Astrocyte (in vitro differentiated cells and primary cell): ENCODE measurements at regions not wholly inside any gene's neighbourhood (a gene's known extent, or its start where the extent isn't known, plus 50 kb on each side); places are given as distances from the start of the nearest gene placed in this dataset.

ENCODE experiments used
- DNase-seq: peaks from one replicate; pipeline ENCODE4 v3.0.0-alpha.2; 2010; ENCODE audit warnings: low read depth
- FAIRE-seq: peaks from 2 replicates; lab custom pipeline; 2011; peaks lifted over from hg19 to GRCh38; lab: Jason Lieb, UNC
- H2AFZ ChIP-seq: 2 replicates; pipeline ENCODE4 v1.6.0; 2012; ENCODE audit warnings: low read depth, low read length, inconsistent platforms
- H3K27ac ChIP-seq: 2 replicates; pipeline ENCODE4 v1.5.1; 2011; ENCODE audit warnings: low read depth, low read length, inconsistent platforms
- H3K27me3 ChIP-seq: 2 replicates; pipeline ENCODE4 v1.6.0; 2011; ENCODE audit warnings: low read length, inconsistent platforms; ENCODE audit not compliant: insufficient read depth
- H3K36me3 ChIP-seq: 2 replicates; pipeline ENCODE4 v1.5.1; 2011; ENCODE audit warnings: low read length, inconsistent platforms; ENCODE audit not compliant: insufficient read depth
- H3K4me1 ChIP-seq: 2 replicates; pipeline ENCODE4 v1.5.1; 2011; ENCODE audit warnings: low read length, inconsistent platforms; ENCODE audit not compliant: insufficient read depth
- H3K4me2 ChIP-seq: 2 replicates; pipeline ENCODE4 v1.6.0; 2012; ENCODE audit warnings: low read length, inconsistent platforms
- H3K4me3 ChIP-seq: 2 replicates; pipeline ENCODE4 v1.5.1; 2011; ENCODE audit warnings: low read depth, mild to moderate bottlenecking, low read length, inconsistent platforms; ENCODE audit not compliant: insufficient read depth
- H3K79me2 ChIP-seq: 2 replicates; pipeline ENCODE4 v1.6.0; 2012; ENCODE audit warnings: mild to moderate bottlenecking, low read length, inconsistent platforms; ENCODE audit not compliant: insufficient read depth
- H3K9ac ChIP-seq: 2 replicates; pipeline ENCODE4 v1.6.0; 2012; ENCODE audit warnings: mild to moderate bottlenecking, low read length, inconsistent platforms
- H3K9me3 ChIP-seq: 2 replicates; pipeline ENCODE4 v1.5.1; 2012; ENCODE audit warnings: low read depth, mild to moderate bottlenecking, low read length, inconsistent platforms; ENCODE audit not compliant: insufficient read depth
- H4K20me1 ChIP-seq: 2 replicates; pipeline ENCODE4 v1.6.0; 2012; ENCODE audit warnings: low read length, inconsistent platforms; ENCODE audit not compliant: insufficient read depth
- H3K27ac Mint-ChIP-seq: one replicate; pipeline ENCODE4 v1.8.0; 2021; ENCODE audit warnings: mild to moderate bottlenecking, mixed read lengths; ENCODE audit not compliant: unreplicated experiment
- H3K27me3 Mint-ChIP-seq: one replicate; pipeline ENCODE4 v1.8.0; 2021; ENCODE audit warnings: low read depth, mixed read lengths; ENCODE audit not compliant: unreplicated experiment
- H3K36me3 Mint-ChIP-seq: one replicate; pipeline ENCODE4 v1.8.0; 2021; ENCODE audit warnings: low read depth, mixed read lengths; ENCODE audit not compliant: unreplicated experiment
- H3K4me1 Mint-ChIP-seq: one replicate; pipeline ENCODE4 v1.8.0; 2021; ENCODE audit warnings: low read depth, mixed read lengths; ENCODE audit not compliant: unreplicated experiment
- H3K4me3 Mint-ChIP-seq: one replicate; pipeline ENCODE4 v1.8.0; 2021; ENCODE audit warnings: mild to moderate bottlenecking, moderate library complexity, mixed read lengths; ENCODE audit not compliant: unreplicated experiment
- H3K9me3 Mint-ChIP-seq: one replicate; pipeline ENCODE4 v1.8.0; 2021; ENCODE audit warnings: mild to moderate bottlenecking, mixed read lengths; ENCODE audit not compliant: unreplicated experiment
- CTCF ChIP-seq: IDR thresholded peaks from 2 replicates; pipeline ENCODE4 v1.5.1; 2011; ENCODE audit warnings: low read depth, mild to moderate bottlenecking, inconsistent platforms, low read length, moderate library complexity; ENCODE audit not compliant: insufficient read depth
- EZH2 ChIP-seq: IDR thresholded peaks from 2 replicates; pipeline ENCODE4 v1.6.1; 2012; ENCODE audit warnings: mild to moderate bottlenecking, low read length, inconsistent platforms; ENCODE audit not compliant: insufficient read depth

DNA sequence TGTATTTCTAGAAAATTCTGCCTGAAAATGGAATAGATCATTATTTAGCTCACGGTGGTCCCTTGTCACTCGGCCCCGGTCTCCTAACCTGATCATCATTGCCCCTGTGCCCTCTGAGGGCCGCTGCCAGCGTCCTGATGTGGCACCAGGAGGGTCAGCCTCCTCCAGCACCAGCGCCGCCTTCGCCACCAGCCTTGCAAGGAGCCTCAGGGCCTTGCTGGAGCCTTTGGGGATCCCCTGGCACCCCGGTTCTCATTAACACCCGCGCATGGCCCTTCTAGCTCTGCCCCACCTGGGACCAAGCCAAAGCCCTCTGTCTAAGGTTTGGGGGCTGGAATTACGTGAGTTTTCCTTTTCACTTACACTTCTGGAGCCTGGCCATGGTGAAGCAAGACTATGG is 282.5 kb upstream of the ADARB2 start:
- no peak overlapping the region for H3K9ac ChIP-seq
- H3K9me3 Mint-ChIP-seq, result no peaks in the 10 kb centered on the region
- no peak for TF ChIP-seq CTCF
- TF ChIP-seq EZH2, result no peak
- no peaks in the 10 kb centered on the region for H4K20me1 ChIP-seq
- FAIRE-seq (no peak), DNase-seq (no peak)
- peaks cover 7% of the 10 kb centered on the region for H3K27me3 Mint-ChIP-seq
- no peak overlapping the region for H3K27ac ChIP-seq
- H3K36me3 Mint-ChIP-seq, result no peaks in the 10 kb centered on the region
- H3K79me2 ChIP-seq, result no peaks in the 10 kb centered on the region
- no peak overlapping the region for H3K4me2 ChIP-seq
- H2AFZ ChIP-seq, result no peak overlapping the region
- no peaks in the 10 kb centered on the region for H3K27me3 ChIP-seq
- peaks cover 2% of the 10 kb centered on the region for H3K4me1 Mint-ChIP-seq
- no peak overlapping the region for H3K27ac Mint-ChIP-seq
- H3K4me3 Mint-ChIP-seq, result no peak overlapping the region
- peaks cover 11% of the 10 kb centered on the region for H3K9me3 ChIP-seq
- no peaks in the 10 kb centered on the region for H3K36me3 ChIP-seq
- no peak overlapping the region for H3K4me3 ChIP-seq
- no peaks in the 10 kb centered on the region for H3K4me1 ChIP-seq

DNA sequence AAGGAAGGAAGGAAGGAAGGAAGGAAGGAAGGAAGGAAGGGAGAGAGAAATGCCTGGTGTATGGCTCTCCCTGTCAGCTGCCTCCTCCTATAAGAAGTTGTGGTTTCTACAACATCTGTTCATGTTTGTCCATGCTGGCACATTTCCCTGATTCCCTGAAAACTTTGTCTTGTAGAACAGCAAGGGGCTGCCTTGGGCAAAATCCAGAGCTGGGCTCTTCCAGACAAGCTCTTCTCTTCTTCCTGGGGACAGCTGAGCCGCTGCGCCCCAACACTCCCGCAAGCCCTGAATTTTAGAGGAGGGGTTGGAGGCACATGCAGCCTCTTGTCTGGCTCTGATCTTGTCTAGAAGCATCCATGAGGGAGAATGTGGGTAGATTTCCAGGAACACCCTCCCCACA is 282.0 kb upstream of the ADARB2 start:
- no peak for TF ChIP-seq CTCF
- no peak for TF ChIP-seq EZH2
- Histone ChIP-seq H3K9ac (no peak overlapping the region), H3K27me3 (no peaks in the 10 kb centered on the region), H3K27ac (no peak overlapping the region), H3K79me2 (no peaks in the 10 kb centered on the region), H2AFZ (no peak overlapping the region), H3K9me3 (peaks cover 13% of the 10 kb centered on the region), H3K4me3 (no peak overlapping the region), H3K4me2 (no peak overlapping the region), H3K36me3 (no peaks in the 10 kb centered on the region), H4K20me1 (no peaks in the 10 kb centered on the region), H3K4me1 (no peaks in the 10 kb centered on the region)
- Mint-ChIP-seq H3K4me3 (no peak overlapping the region), H3K9me3 (no peaks in the 10 kb centered on the region), H3K27me3 (peaks cover 6% of the 10 kb centered on the region), H3K4me1 (peaks cover 2% of the 10 kb centered on the region), H3K27ac (no peak overlapping the region), H3K36me3 (no peaks in the 10 kb centered on the region)
- DNase-seq, result no peak
- FAIRE-seq, result no peak

DNA sequence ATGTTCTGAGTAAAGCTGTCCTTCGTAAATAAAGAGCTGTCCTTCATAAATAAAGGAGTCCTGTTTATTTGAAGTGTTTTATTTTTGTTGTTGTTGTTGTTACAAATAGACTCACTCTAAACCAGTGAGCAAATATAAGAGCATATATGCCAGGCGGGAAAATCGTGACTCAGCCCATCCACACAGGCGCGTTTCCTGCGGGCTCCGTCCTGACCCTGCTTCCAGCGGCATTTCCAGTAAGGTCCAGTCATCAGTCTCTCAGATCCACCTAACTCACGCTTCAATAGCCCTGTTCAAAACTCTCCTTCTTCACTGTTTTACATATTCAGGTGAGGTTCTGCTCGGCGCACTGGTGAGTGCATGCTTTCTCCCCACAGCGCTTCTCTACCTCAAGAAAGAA is 277.2 kb upstream of the ADARB2 start:
- Histone ChIP-seq H3K36me3 (no peaks in the 10 kb centered on the region), H3K27ac (no peak overlapping the region), H4K20me1 (no peaks in the 10 kb centered on the region), H3K4me3 (no peak overlapping the region), H3K79me2 (no peaks in the 10 kb centered on the region), H3K27me3 (no peaks in the 10 kb centered on the region), H3K4me2 (no peak overlapping the region), H3K9me3 (peaks cover 9% of the 10 kb centered on the region), H3K4me1 (no peaks in the 10 kb centered on the region), H3K9ac (no peak overlapping the region), H2AFZ (no peak overlapping the region)
- no peaks in the 10 kb centered on the region for H3K36me3 Mint-ChIP-seq
- DNase-seq (no peak), FAIRE-seq (no peak)
- H3K9me3 Mint-ChIP-seq, result no peaks in the 10 kb centered on the region
- peaks cover 2% of the 10 kb centered on the region for H3K4me1 Mint-ChIP-seq
- H3K27me3 Mint-ChIP-seq, result no peaks in the 10 kb centered on the region
- no peak for TF ChIP-seq EZH2
- no peak for TF ChIP-seq CTCF
- H3K27ac Mint-ChIP-seq, result no peak overlapping the region
- no peak overlapping the region for H3K4me3 Mint-ChIP-seq
